ENCODE measurements at regions not wholly inside any gene's neighbourhood (a gene's known extent, or its start where the extent isn't known, plus 50 kb on each side); places are given as distances from the start of the nearest gene placed in this dataset.

- H3K27ac ChIP-seq (ENCODE audit: low read depth in 1 of 2, low read length in 2 of 2), result no peak overlapping the region
- H3K36me3 ChIP-seq (ENCODE audit: control insufficient read depth in 4 of 4, insufficient read depth in 3 of 4, low read depth in 1 of 4, low read length in 3 of 4), result no peaks in the 10 kb centered on the region
- H3K4me3 ChIP-seq (ENCODE audit: low read depth in 1 of 3, low read length in 3 of 3), result no peak overlapping the region
- H3K9me3 ChIP-seq (ENCODE audit: control insufficient read depth in 4 of 4, low read length in 3 of 4), result no peaks in the 10 kb centered on the region
- TF ChIP-seq FOXA1 (IDR thresholded peaks at IDR 0.05) (no peak), RXRA (IDR thresholded peaks at IDR 0.05) (no peak), ATF3 (IDR thresholded peaks at IDR 0.05) (no peak), RAD21 (IDR thresholded peaks at IDR 0.05) (peak; percentile 98 to 99), EGR1 (IDR thresholded peaks at IDR 0.05; ENCODE audit: low read depth in 2 of 2) (no peak), REST (IDR thresholded peaks at IDR 0.05) (no peak), HNF4G (IDR thresholded peaks at IDR 0.05) (no peak), NR2F2 (IDR thresholded peaks at IDR 0.05) (no peak), JUND (IDR thresholded peaks at IDR 0.05) (no peak), ZBTB33 (IDR thresholded peaks at IDR 0.05) (no peak), MAX (IDR thresholded peaks at IDR 0.05) (no peak), FOXA2 (IDR thresholded peaks at IDR 0.05) (no peak), GABPA (IDR thresholded peaks at IDR 0.05 in 1 of 2, conservative IDR thresholded peaks at IDR 0.05 in 1 of 2) (no peak), CTCF (IDR thresholded peaks at IDR 0.05; ENCODE audit: low read depth, low read length, missing input control) (peak; percentile 94)
- WGBS, result 17% methylated on average over 7 of the region's 7 CpGs
- no peaks in the 10 kb centered on the region for H3K27me3 ChIP-seq (ENCODE audit: control insufficient read depth in 4 of 4, insufficient read depth in 4 of 4, low read length in 3 of 4)
- no peak overlapping the region for H3K9ac ChIP-seq (ENCODE audit: low read depth in 1 of 2, low read length in 2 of 2)
- no peak for DNase-seq (ENCODE audit: low spot score)
- H3K4me1 ChIP-seq (ENCODE audit: control insufficient read depth in 4 of 4, insufficient read depth in 4 of 4, low read length in 3 of 4), result no peaks in the 10 kb centered on the region
Measured at GRCh38 chr14:49497725-49498348, 88.3 kb downstream of the RPS29 start.

- Histone ChIP-seq H3K9me3 (ENCODE audit: control insufficient read depth in 4 of 4, low read length in 3 of 4) (no peaks in the 10 kb centered on the region), H3K9ac (ENCODE audit: low read depth in 1 of 2, low read length in 2 of 2) (no peak overlapping the region), H3K4me3 (ENCODE audit: low read depth in 1 of 3, low read length in 3 of 3) (no peak overlapping the region), H3K36me3 (ENCODE audit: control insufficient read depth in 4 of 4, insufficient read depth in 3 of 4, low read depth in 1 of 4, low read length in 3 of 4) (no peaks in the 10 kb centered on the region), H3K27me3 (ENCODE audit: control insufficient read depth in 4 of 4, insufficient read depth in 4 of 4, low read length in 3 of 4) (no peaks in the 10 kb centered on the region), H3K4me1 (ENCODE audit: control insufficient read depth in 4 of 4, insufficient read depth in 4 of 4, low read length in 3 of 4) (peaks cover 0 to 5% (median 0%) of the 10 kb centered on the region in 4 donors), H3K27ac (ENCODE audit: low read depth in 1 of 2, low read length in 2 of 2) (no peak overlapping the region)
- TF ChIP-seq JUND (IDR thresholded peaks at IDR 0.05) (no peak), FOXA1 (IDR thresholded peaks at IDR 0.05) (no peak), TAF1 (conservative IDR thresholded peaks at IDR 0.05) (no peak), GABPA (IDR thresholded peaks at IDR 0.05 in 1 of 2, conservative IDR thresholded peaks at IDR 0.05 in 1 of 2) (no peak), RAD21 (IDR thresholded peaks at IDR 0.05) (no peak), RXRA (IDR thresholded peaks at IDR 0.05) (no peak)
- WGBS, result 92% methylated on average over 7 of the region's 7 CpGs
- DNase-seq (ENCODE audit: low spot score), result no peak
Measured at GRCh38 chr14:49497267-49497666, 88.9 kb downstream of the RPS29 start.
